ENCODE measurements at regions not wholly inside any gene's neighbourhood (a gene's known extent, or its start where the extent isn't known, plus 50 kb on each side); places are given as distances from the start of the nearest gene placed in this dataset.

DNA sequence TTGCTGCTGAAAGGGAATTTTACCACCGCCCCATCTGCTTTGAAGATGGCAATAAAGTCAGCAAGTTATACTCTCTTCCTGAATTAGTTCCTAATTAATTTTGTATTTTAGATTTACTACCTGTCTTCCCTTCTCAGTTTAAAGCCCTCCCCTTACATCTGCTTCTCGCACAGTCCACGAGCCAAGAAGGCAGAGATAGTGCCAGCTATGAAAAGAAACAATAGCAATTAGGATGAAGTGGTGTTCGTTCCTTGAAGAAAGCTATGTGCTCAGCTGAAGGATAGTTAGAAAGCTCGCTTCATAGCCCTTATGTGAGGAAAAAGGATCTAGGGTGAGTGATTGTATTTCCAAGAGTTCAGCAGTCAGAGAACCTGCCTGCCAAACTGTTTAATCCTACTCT, 1678.8 kb upstream of the TENM3 start:
- DNase-seq: no peak

DNA sequence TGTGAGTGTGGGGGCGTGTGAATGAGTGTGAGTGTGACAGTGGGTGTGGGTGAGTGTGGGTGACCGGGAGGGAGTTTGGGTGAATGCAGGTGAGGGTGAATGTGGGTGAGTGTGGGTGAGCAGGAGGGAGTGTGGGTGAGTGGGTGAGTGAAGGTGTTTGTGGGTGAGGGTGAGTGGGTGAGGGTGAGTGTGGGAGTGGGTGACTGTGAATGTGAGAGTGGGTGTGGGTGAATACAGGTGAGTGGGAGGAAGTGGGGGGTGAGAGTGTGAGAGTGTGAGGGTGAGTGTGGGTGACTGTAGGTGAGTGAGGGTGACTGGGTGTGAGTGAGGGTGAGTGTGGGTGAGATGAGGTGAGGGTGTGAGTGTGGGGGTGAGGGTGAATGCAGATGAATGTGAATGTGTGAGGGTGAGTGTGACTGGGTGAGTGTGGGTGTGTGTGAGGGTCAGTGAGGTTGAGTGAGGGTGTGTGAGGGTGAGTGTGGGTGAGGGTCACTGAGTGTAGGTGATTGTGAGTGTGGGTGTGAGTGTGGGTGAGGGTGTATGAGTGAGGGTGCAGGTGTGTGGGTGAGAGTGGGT, 1677.3 kb upstream of the TENM3 start:
- DNase-seq: no peak

DNA sequence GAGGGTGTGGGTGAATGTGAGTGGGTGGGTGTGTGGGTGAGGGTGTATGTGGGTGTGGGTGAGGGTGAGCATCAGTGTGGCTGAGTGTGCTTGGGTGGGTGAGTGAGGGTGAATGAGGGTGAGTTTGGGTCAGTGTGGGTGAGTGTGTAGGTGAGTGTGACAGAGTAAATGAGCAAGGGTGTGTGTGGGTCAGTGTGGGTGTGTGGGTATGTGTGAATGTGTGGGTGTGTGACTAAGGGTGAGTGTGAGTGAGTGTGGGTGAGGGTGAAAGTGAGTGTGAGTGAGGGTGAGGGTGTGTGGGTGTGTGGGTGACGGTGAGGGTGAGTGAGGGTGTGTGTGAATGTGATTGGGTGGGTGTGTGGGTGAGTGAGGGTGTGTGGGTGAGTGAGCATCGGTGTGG, 1676.7 kb upstream of the TENM3 start:
- DNase-seq: no peak

DNA sequence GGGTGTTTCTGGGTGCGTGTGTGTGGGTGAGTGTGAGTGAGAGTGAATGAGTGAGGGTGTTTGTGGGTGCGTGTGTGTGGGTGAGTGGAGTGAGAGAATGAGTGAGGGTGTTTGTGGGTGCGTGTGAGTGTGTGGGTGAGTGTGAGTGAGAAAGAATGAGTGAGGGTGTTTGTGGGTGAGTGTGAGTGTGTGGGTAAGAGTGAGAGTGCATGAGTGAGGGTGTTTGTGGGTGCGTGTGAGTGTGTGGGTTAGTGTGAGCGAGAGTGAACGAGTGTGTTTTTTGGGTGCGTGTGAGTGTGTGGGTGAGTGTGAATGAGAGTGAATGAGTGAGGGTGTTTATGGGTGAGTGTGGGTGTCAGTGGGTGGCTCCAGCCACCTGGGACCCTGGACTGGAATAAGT, 1676.1 kb upstream of the TENM3 start:
- no peak for DNase-seq

DNA sequence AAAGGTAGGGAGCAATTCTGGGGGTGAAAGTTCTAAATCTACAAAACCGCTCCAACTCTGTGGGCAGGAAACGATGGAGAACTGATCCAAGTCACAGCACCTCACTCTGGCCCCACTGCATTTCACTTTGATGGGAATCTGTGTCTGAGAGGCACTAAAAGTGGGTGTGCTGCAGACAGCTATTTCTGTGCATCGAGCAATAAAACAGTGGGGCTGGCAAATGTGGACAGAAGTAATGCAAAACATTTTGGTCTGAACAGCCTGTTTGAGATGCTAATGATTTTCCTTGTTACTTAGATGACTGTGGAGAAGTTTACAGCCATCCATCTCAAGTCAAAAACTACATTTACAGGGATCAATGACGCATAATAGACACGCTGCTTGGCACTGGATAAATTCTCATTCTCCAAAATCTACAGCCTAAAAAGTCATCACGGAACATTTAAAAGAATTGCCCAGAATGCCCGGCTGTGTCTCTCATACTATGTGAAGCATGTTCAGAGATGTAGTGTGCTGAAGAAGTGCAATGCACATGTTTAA, 1671.6 kb upstream of the TENM3 start:
- DNase-seq: no peak

DNA sequence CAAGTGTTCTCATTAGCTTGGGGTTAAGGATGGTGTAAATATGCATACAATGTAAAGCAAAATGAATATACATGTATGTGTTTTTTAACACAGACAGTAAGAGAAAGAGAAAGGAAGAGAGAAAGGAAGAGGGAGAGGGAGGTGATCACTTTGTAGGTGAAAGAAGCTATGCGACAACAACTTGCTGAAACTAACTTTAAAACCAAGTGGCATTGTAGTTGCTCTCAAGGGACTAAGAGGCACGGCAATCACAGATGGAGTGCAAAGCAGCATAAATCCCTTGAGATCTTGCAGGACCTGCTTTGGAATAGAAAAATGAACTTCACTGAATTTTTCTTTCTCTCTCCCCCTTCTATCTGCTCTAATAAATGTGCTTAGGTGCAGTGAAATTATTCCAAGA, 1665.0 kb upstream of the TENM3 start:
- no peak for DNase-seq

DNA sequence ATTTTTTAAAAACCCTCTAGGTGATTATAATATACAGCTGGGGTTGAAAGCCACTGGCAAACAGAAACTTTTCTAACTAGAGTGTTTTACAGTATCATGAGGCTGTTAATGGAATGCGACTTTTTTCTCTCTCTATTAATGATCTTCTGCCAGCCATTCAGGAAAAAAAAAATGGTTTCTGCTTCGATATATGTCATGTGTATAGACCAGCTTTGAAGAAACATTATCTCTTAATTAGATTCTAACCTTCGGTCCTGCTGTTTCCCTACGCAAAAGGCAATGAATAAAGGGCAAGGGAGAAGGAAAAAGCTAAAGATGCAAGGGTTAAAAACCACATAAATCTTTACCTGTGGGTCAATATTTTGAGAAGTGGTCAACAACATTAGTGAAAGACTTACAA, 1662.1 kb upstream of the TENM3 start:
- DNase-seq: no peak

DNA sequence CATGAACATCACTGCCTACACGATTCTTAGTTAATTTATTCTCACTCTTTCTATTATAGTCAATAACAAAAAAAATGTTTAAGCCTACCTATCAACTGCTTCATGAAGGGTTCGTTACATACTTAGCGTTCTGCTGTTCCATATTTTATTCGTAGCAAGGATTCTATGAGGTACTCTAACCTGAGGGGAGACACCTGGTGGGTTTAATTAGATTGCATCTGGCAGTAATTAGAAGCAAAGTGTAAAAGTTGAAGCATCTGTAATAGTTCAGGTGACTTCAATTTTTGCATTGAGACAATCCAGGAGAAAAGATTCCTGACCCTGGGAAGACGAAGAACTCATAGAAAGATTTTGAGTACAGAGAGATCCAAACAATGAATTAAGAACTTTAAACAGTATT, 1655.8 kb upstream of the TENM3 start:
- DNase-seq: no peak

DNA sequence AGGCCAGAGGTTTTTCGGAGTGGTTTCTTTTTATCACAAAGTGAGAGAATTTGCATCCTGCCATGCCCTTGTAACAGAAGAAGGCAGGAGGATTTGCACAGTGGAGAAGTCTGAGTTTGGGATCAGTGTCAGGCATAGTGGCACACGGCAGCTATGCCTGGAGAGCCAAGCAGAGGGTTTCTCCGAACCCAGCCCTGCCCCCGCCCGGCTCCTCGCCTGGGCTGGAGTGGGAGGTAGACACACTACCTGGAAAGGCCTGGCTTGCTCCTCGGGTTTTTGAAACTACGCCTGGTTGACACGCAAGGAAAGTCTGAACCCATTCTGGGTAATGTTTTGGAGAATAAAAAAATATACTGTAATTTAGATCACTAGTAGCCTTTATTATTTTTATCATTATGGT, 1653.6 kb upstream of the TENM3 start:
- DNase-seq: no peak

DNA sequence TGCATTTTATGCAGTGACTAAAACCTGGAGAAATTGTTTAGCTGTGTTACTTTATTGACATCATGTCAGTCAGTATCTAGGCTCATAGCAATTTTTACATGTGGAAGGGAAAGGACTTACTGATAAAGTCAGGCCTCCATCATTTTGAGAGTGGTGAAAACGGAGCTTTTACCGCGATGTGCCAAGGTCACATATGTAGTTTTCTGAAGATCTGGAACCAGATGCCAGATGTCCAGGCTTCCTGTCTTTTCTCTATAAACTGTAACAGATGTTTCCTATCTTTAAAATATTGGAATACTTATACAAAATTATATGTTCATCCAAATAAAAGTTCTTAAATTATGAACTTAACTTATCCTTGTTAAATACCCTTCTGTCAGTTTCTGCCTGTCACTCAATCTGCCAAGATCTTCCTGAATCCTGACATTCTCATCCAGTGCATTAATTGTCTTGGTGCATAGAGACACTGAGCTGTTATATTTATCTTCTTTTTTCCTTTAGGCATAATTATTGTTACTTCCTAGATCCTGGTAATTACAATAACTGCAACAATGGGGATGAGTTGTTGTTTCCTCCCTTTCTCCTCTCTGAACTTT, 1646.2 kb upstream of the TENM3 start:
- no peak for DNase-seq

DNA sequence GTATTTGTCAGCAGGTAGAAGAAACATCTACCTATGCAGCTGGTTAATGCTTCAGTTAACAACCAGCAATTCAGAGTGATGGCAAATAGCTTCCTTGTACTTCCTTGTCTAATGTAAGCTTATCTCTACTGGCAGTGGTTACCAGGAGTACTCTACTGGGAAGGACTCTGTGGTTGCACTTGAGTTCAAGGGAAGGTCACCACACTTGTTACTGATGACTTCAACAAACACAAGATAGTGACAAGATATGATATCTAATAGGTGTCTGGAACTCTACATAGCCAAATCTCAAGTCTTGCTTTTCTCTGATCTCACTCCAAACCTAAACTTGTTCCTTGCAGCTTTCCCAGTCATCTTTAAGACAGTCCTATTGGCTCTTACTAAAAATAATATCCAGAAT, 1644.9 kb upstream of the TENM3 start:
- no peak for DNase-seq

DNA sequence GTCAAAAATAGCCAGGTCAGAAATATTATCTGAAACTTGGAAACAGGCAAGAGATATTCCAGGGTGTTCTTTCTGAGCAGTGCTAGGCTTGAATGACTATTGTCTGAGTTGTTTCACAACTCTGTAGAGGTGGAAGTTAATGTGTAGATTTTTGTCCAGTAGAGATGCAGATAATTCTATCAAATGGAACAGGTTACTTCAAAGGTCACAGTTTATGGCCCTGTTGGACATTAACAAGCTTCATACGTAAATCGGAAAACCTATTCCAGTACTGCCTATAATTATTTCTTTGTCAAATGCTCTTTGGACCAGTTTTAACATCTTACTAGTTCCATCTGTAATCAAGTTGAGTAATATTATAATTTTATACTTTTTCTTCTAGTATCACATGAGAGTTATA, 1639.4 kb upstream of the TENM3 start:
- no peak for DNase-seq

DNA sequence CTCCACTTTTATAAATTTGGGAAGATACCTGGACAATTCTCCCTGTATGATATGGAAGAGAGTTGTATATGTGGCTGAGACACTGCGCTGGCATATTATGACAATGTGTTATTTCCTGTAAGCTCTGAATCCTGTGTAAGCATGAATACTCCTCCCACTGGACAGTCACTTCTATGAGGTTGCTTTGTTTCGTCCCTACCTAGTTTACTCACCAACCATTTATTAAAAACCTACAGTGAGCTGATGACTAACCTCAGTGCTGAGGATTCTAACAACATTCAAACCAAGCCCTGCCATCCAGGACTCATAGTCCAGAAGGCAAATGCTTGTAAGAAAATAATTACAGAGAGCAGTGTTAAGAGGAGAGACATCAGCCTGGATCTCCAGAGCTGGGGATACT, 1632.9 kb upstream of the TENM3 start:
- no peak for DNase-seq

DNA sequence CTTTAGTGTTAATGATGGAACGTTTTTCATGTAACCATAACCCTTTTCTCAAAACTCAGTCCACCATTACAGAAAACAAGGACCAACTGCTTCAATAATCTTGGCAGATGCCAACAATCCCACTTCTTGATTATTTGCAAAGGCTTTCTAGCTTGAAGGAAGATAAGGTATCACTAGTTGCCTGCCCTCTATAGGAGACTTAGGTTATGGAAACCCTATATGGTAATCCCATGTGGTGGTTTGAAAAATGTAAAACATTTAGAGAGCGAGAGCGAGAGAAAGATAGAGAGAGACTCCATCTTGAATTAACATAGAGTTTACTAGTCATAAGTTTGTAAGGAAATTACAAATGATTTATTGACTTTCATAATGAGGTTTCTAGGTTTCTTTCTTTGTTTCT, 1627.5 kb upstream of the TENM3 start:
- no peak for DNase-seq

DNA sequence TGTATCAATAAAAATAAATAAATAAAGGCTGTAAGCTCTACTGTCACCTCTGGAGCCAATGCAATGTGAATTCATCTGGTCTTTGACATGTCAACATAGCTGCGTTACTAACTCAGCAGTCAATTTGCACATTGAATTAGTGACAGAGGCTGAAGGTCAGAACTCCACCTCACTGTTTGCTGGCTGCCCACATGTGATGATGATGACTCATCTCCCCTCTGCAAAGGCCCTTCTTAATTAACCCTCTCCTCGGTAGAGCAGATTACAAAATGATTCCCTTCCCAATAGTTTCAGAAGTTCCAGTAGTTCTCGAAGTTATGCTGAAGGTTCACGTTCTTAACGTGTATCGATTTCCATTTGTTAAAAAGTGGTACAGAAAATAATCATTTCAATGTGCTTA, 1626.0 kb upstream of the TENM3 start:
- DNase-seq: no peak

DNA sequence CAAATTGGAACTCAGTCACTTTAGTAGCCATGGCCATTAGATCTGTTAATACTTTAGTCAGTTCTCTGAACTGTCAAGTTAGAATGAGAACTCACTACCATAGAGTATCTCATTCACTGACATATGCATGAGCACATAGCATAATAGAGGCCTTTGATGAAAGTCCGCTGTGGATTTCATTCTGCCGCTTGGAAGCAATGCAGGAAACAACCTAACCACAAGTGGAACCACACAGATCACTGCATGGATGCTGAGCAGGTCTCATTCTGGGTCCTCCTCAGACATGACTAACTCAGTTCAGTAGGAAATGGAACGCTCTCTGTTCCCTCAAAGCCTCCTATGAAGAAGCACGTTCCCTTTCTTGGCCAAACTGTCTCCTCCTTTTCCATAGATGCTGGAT, 1624.8 kb upstream of the TENM3 start:
- DNase-seq: no peak

DNA sequence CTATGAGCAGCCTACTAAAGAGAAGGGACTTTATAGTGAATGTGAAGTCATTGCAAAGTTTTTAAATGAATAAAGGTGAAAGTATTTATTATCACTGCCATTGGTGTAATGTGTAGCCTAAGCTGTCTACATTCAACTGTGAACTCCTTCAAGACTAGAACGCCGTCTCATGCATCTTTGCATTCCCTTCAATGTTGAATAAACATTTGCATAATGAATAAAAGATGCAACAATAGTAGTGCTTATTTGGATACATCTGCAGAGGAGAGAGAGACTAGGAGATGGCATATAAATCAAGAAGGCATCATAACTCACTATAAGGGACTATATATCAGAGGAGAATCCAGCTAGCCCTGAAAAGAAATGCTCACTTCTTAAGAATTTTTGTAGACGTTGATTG, 1623.8 kb upstream of the TENM3 start:
- no peak for DNase-seq

DNA sequence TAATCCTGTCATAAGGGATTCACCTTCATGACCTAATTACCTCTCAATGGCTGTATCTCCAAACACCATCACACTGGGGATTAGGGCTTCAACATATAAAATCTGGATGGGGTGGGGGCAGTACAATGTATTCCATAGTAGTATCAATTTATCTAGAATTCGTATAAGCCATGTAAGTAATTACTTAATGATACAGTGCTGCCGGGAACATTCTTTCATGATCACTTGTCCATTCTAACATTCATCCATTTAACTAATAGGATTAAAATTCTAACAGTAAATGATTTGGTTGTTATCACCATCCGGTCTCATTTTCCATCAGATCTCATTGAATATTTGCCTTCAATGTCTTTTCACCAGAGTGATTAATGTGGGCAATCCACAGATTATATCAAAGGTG, 1620.9 kb upstream of the TENM3 start:
- DNase-seq: no peak

DNA sequence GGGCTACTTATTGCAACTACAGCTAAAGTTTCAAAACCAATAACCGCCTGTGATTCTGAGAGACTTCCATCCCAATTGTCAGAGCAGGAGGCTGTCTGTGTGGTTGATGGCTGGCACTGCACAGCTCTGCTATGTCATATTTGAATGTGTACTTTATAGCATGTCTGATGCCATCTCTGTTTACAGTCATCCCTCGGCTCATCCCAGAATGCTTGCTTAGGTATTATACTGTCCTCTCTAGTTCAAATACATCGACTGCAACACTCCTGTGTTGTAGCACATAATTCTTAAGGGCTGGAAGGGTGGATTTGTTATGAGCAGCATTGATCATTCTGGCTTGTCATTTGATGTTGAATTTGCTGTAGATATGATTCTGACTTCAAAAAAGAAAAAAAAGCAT, 1617.5 kb upstream of the TENM3 start:
- no peak for DNase-seq

DNA sequence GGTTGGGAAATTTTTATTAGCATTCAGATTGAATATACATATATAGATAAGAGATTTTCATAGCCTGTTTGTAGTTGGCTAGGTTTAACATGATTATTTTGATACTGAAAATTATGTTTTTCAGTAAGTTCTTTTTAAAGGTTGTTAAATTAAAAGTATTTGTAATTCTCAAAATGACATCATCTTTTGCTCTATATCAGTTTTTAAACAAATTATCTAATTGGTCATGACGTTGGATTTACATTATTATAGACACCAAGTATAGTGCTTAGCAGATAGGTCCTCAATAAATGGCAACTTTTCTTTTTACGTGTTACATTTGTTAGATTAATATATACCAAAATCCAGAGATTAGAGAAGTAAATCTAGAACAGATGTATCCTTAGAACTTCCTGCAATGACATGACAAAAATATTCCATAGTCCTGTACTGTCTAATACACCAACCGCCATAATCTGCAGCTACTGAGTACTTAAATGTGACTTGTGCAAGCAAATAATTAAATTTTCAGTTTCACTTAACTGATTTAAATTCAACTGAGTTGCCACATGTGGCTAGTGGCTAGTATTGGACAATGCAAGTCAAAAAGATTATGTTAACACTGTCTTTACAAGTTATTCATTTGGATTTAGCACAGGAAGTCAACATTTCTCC, 1613.1 kb upstream of the TENM3 start:
- no peak for DNase-seq

DNA sequence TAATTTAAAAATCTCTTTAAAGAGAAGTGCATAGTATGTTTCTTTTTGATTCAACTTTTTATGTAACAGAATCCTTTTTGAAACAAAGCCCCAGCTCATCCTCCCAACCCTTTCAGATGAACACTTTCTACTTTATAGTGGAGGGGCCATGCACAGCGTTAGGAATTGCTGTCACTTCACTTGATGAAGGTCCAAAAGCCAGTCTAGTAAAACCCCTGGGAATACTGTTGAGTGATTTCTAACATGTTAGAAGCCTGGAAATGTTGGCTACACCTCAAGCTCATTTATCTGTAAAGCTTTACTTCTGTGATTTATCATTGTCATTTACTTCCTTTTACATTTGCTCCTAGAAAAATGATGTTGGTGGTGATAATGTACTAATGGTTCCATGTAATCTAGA, 1608.9 kb upstream of the TENM3 start:
- no peak for DNase-seq

DNA sequence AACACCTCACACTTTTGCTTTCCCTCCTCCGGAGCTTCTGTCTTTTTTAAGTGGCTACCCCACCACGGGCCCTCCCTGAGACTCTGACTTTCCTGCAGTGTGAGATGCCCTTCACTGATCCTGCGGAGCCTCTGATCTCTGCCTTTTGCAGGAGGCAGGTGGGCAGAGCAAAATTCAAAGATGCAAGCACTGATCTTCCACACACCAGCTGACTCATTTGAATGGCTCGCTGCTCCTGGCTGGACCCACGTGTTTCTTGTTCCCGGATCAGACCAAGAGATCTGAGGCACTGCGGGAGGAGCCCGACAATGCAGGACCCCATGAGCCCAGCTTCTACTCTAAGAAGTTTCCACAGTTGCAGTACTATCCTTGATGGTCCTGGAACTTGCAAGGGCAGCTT, 1607.9 kb upstream of the TENM3 start:
- DNase-seq: no peak

DNA sequence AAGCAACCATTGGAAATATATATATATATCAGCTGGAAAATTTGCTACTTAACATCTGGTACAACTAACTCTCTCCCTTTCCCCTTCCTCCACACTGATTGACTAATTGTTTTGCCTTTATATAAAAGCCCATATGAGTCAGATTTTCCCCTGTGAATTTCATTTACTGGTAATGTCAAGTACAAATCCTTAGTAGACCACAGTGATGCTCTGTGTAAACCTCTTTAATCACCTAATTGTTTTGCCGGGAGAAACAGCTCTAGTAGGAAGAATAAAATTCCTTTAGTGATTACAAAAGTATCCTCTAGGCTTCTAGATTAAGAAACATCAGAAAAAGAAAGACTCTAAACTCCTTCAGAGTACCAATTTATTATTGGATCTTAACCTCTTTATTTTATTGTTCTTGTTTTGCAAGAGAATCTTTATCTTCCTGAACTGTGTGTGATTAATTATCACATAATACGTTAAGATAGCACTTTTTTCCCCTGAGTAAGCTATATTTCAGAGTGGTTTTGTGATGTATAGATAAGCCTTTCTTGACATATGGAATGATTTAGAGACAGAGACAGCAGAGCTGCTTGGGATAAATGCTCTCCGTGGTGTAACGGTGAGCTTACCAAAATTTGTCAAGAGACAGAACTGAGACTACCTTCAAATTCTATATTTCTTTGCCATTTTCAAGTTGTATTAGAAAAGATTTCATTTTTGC, 1606.4 kb upstream of the TENM3 start:
- DNase-seq: no peak

DNA sequence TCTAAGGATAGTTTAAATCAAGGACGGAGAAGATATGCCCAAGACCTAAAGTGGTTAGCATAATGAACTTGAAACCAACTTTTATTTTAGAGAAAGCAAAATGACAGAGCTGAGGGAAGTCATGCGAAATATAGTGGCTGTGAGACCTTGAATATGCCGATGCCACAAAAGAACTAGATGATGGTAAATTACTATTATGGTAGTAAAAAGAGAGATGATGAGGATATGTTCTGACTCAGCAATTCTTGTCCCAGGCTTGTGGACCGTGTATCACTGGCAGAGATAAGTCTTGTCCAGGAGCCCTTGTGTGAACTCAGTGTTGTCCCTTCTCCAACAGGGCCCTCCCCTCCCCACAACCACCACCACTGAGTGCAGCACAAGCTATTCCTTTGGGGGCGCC, 1605.6 kb upstream of the TENM3 start:
- no peak for DNase-seq

Data from left hindlimb (tissue), 1 donor.